HepG2 (cell line): ENCODE measurements at regions not wholly inside any gene's neighbourhood (a gene's known extent, or its start where the extent isn't known, plus 50 kb on each side); places are given as distances from the start of the nearest gene placed in this dataset.

ENCODE experiments used
- ATAC-seq: fragments of 200-7000 bp; cut with Tn5 transposase; 3 replicates; pipeline ENCODE4 v1.9.1; 2020; ENCODE audit warnings: mild to moderate bottlenecking, moderate library complexity
- BruUV-seq: library from RNA; stranded (reverse); fragments of 400-500 nt; replicated peaks from 2 replicates; lab custom pipeline; 2021; lab: Mats Ljungman, UMichigan
- CTCF ChIA-PET: fragments of 300-600 bp; formaldehyde crosslinking; extraction: SDS; loops from one replicate; lab custom pipeline; 2021; ENCODE audit warnings: low total read pairs, inconsistent platforms, low intra/inter-chr PET ratio; lab: Yijun Ruan, JAX
- POLR2A ChIA-PET: fragments of 350-600 bp; sonication (Branson Sonifier 250); formaldehyde crosslinking; loops from one replicate; lab custom pipeline; 2020; ENCODE audit warnings: antibody characterized with exemption, inconsistent platforms; lab: Yijun Ruan, JAX
- DNase-seq: peaks from one replicate; pipeline ENCODE4 v3.0.0-alpha.2; 2015; ENCODE audit warnings: low spot score
- FAIRE-seq: peaks from 3 replicates; lab custom pipeline; 2011; peaks lifted over from hg19 to GRCh38; lab: Jason Lieb, UNC
- H2AFZ ChIP-seq: one replicate; pipeline ENCODE4 v1.6.1; 2011; ENCODE audit warnings: low read length, inconsistent platforms
- H3K27ac ChIP-seq: fragments of 300-600 bp; 3 replicates; pipeline ENCODE4 v1.8.0; 2011; ENCODE audit warnings: mixed run types, mild to moderate bottlenecking, mixed read lengths, low read length, inconsistent platforms; ENCODE audit not compliant: insufficient read depth; ENCODE audit errors: extremely low read length
- H3K27me3 ChIP-seq, 2 experiments: fragments of 200-600 bp in 1 of 2; 2 replicates in 1 of 2; 3 replicates in 1 of 2; pipeline versions ENCODE4 v1.6.0 to v1.8.0; 2011; ENCODE audit warnings: low read length in 2 of 2, mild to moderate bottlenecking in 2 of 2, moderate library complexity in 2 of 2, inconsistent platforms in 1 of 2; ENCODE audit not compliant: insufficient read depth in 2 of 2, control insufficient read depth in 1 of 2
- H3K36me3 ChIP-seq, 2 experiments: fragments of 200-600 bp in 1 of 2; replicated peaks in 1 of 2; 2 replicates in 1 of 2; 3 replicates in 1 of 2; pipeline versions ENCODE4 v1.5.1 to v1.8.0; 2011; ENCODE audit warnings: low read length in 2 of 2, inconsistent platforms in 1 of 2; ENCODE audit not compliant: insufficient read depth in 2 of 2, control insufficient read depth in 1 of 2
- H3K4me1 ChIP-seq: 2 replicates; pipeline ENCODE4 v1.5.1; 2012; ENCODE audit warnings: low read length, inconsistent platforms; ENCODE audit not compliant: insufficient read depth
- H3K4me2 ChIP-seq: 2 replicates; pipeline ENCODE4 v1.6.0; 2011; ENCODE audit warnings: low read depth, low read length, inconsistent platforms
- H3K4me3 ChIP-seq, 3 experiments: fragments of 200-600 bp in 1 of 3; sonication (generic), shearing (Covaris generic) in 1 of 3; replicated peaks in 1 of 3; 2 replicates each; pipeline ENCODE4 v1.5.1; 2011 to 2016; ENCODE audit warnings: low read length in 3 of 3, inconsistent platforms in 2 of 3, low read depth in 2 of 3, mild to moderate bottlenecking in 2 of 3, control low read depth in 1 of 3, mixed read lengths in 1 of 3; ENCODE audit not compliant: insufficient read depth in 1 of 3
- H3K79me2 ChIP-seq: one replicate; pipeline ENCODE4 v1.6.1; 2011; ENCODE audit warnings: low read length, inconsistent platforms; ENCODE audit not compliant: insufficient read depth
- H3K9ac ChIP-seq: 2 replicates; pipeline ENCODE4 v1.6.0; 2011; ENCODE audit warnings: mild to moderate bottlenecking, low read depth, low read length, inconsistent platforms; ENCODE audit not compliant: insufficient read depth
- H3K9me3 ChIP-seq: 2 replicates; pipeline ENCODE4 v1.5.1; 2012; ENCODE audit warnings: mild to moderate bottlenecking, low read length
- H4K20me1 ChIP-seq: 2 replicates; pipeline ENCODE4 v1.6.0; 2011; ENCODE audit warnings: inconsistent platforms, mild to moderate bottlenecking, low read length, moderate library complexity; ENCODE audit not compliant: insufficient read depth
- EP300 ChIP-seq, 3 experiments: sonication (generic) in 1 of 3; formaldehyde crosslinking in 1 of 3; IDR thresholded peaks; 2 replicates each; pipeline versions ENCODE4 v1.5.1 to v1.6.1; 2011 to 2020; ENCODE audit warnings: low read depth in 2 of 3, low read length in 2 of 3, borderline replicate concordance in 1 of 3, improper control_type of control experiment in 1 of 3, mild to moderate bottlenecking in 1 of 3, missing genetic modification reagents in 1 of 3, moderate library complexity in 1 of 3
- GATAD1 ChIP-seq: IDR thresholded peaks from 2 replicates; pipeline ENCODE4 v1.6.1; 2016; ENCODE audit warnings: missing genetic modification reagents, missing compliant biosample characterization
- ISL2 ChIP-seq: sonication (generic); formaldehyde crosslinking; IDR thresholded peaks from 2 replicates; pipeline ENCODE4 v1.5.0; 2020; ENCODE audit warnings: missing genetic modification reagents
- MED13 ChIP-seq: sonication (generic); formaldehyde crosslinking; IDR thresholded peaks from 2 replicates; pipeline ENCODE4 v1.5.0; 2020; ENCODE audit warnings: missing genetic modification reagents
- TRIM22 ChIP-seq: fragments of 450-650 bp; IDR thresholded peaks from 2 replicates; pipeline ENCODE4 v1.6.1; 2017
- ZBTB3 ChIP-seq: sonication (generic); formaldehyde crosslinking; IDR thresholded peaks from 2 replicates; pipeline ENCODE4 v1.4.0; 2020; ENCODE audit warnings: low read depth, mild to moderate bottlenecking, moderate library complexity, missing genetic modification reagents, borderline replicate concordance
- ZNF12 ChIP-seq: sonication (generic); formaldehyde crosslinking; IDR thresholded peaks from 2 replicates; pipeline ENCODE4 v1.5.0; 2020; ENCODE audit warnings: missing genetic modification reagents
- ZNF580 ChIP-seq: IDR thresholded peaks from 2 replicates; pipeline ENCODE4 v1.6.1; 2016; ENCODE audit warnings: low read depth, borderline replicate concordance
- ZNF773 ChIP-seq: sonication (generic); formaldehyde crosslinking; IDR thresholded peaks from 2 replicates; pipeline ENCODE4 v1.4.0; 2020; ENCODE audit warnings: missing genetic modification reagents, borderline replicate concordance
- ZNF83 ChIP-seq: sonication (generic); formaldehyde crosslinking; IDR thresholded peaks from 2 replicates; pipeline ENCODE4 v1.4.0; 2020; ENCODE audit warnings: missing genetic modification reagents, mild to moderate bottlenecking, borderline replicate concordance
- ZNF841 ChIP-seq: sonication (generic); formaldehyde crosslinking; IDR thresholded peaks from 2 replicates; pipeline ENCODE4 v1.8.1; 2023; ENCODE audit warnings: missing genetic modification reagents, borderline replicate concordance
- WGBS: methylation state at CpG from one replicate; pipeline ENCODE4 v1.1.6; 2017; ENCODE audit warnings: low lambda C conversion rate; 5-methylcytosine and 5-hydroxymethylcytosine counted together
- in situ Hi-C: cut with HindIII; loops from 2 replicates; pipeline ENCODE4 v1.10.0; 2017; ENCODE audit warnings: low pct_unique_long_range_greater_than_20kb; ENCODE audit not compliant: extremely low pct_ligation_motif_present
- intact Hi-C: fragments of 100-400 bp; cut with micrococcal nuclease; formaldehyde crosslinking; loops from one replicate; pipeline ENCODE4 v1.10.0; 2022; ENCODE audit not compliant: unreplicated experiment
- TF ChIP-seq, protein P1 (sequence below): sonication (generic); formaldehyde crosslinking; IDR thresholded peaks from 2 replicates; pipeline ENCODE4 v1.4.0; 2020; ENCODE audit warnings: missing genetic modification reagents

DNA sequence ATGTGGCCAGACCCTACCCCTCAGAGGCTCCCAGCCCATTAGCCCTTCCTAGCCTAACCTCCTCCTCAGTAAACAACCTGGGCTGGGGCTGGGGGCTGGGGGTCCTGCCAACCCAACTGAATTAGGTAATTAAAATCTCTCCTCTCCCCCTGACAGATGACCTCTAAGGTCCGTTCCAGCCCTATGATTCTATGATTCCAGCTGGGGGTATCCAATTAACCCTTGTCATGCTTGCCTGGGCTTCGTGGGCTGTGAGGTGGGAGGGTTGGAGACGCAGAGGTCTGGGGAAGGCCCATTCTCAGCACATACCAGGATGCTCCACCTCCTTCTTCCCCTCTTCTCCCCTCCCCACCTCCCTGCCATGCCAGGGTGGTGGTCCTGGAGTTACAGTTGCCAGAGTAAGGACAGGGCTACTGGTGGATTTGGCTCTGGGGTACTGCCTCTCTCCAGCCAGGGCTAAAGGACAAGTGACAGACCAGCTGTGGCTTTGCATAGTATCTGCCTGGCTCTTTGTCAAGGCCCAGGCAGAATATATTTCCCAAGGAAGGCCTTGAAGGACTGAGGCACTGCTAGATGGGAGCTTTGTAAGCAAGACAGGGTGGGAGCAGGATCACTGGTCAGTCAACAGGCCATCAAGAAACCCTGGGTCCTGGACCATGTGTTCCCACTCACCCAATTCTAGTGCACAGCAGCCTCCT is 82.1 kb downstream of the EFNB1 start:
- H3K9ac ChIP-seq, result no peak overlapping the region
- CTCF ChIA-PET, result no interaction called here
- no CpG with 5 or more reads among the region's 3 CpGs for WGBS

GRCh38 chrX:68909945-68910344 is 81.1 kb downstream of the EFNB1 start:
- no peak overlapping the region for H3K27ac ChIP-seq
- H4K20me1 ChIP-seq, result no peaks in the 10 kb centered on the region
- no peak overlapping the region for H2AFZ ChIP-seq
- CTCF ChIA-PET, result no interaction called here
- intact Hi-C loops, result no loop called here
- no peak overlapping the region for H3K4me2 ChIP-seq
- 0 out of 5 replicates have a peak, but pooled peaks cover 0 to 1% of the 10 kb centered on the region in 2 experiments for H3K27me3 ChIP-seq
- H3K4me3 ChIP-seq, result no peak overlapping the region
- H3K36me3 ChIP-seq, result no peaks in the 10 kb centered on the region
- TF ChIP-seq GATAD1 (CRISPR knock-in tag), result no peak
- no peak for TF ChIP-seq TRIM22
- no peak for TF ChIP-seq EP300 (IDR thresholded peaks at IDR 0.05; ENCODE audit: low read depth in 2 of 2, low read length in 2 of 2)
- TF ChIP-seq EP300 (CRISPR knock-in tag; IDR thresholded peaks at IDR 0.05; ENCODE audit: borderline replicate concordance), result no peak
- no peak for TF ChIP-seq MED13 (CRISPR knock-in tag)
- no peak for TF ChIP-seq ISL2 (CRISPR knock-in tag)
- TF ChIP-seq, protein P1, sequence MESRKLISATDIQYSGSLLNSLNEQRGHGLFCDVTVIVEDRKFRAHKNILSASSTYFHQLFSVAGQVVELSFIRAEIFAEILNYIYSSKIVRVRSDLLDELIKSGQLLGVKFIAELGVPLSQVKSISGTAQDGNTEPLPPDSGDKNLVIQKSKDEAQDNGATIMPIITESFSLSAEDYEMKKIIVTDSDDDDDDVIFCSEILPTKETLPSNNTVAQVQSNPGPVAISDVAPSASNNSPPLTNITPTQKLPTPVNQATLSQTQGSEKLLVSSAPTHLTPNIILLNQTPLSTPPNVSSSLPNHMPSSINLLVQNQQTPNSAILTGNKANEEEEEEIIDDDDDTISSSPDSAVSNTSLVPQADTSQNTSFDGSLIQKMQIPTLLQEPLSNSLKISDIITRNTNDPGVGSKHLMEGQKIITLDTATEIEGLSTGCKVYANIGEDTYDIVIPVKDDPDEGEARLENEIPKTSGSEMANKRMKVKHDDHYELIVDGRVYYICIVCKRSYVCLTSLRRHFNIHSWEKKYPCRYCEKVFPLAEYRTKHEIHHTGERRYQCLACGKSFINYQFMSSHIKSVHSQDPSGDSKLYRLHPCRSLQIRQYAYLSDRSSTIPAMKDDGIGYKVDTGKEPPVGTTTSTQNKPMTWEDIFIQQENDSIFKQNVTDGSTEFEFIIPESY (CRISPR knock-in tag), result no peak
- no peak for TF ChIP-seq ZBTB3 (CRISPR knock-in tag)
- no peak for TF ChIP-seq ZNF841 (CRISPR knock-in tag)
- FAIRE-seq, result no peak
- in situ Hi-C loops, result no loop called here
- no CpG with 5 or more reads among the region's 2 CpGs for WGBS
- no peak overlapping the region for H3K9ac ChIP-seq
- no peak for ATAC-seq
- no TSS peak for BruUV-seq
- H3K9me3 ChIP-seq, result no peaks in the 10 kb centered on the region
- no peak for DNase-seq
- no peaks in the 10 kb centered on the region for H3K79me2 ChIP-seq
- POLR2A ChIA-PET, result no interaction called here
- H3K4me1 ChIP-seq, result no peaks in the 10 kb centered on the region

More for the DNA sequence above, 82.1 kb downstream of the EFNB1 start:
- no peak overlapping the region for H2AFZ ChIP-seq
- POLR2A ChIA-PET, result no interaction called here
- no peak overlapping the region for H3K27ac ChIP-seq
- H3K4me1 ChIP-seq, result no peaks in the 10 kb centered on the region
- TF ChIP-seq ZNF773 (CRISPR knock-in tag), result no peak
- TF ChIP-seq ZNF83 (CRISPR knock-in tag), result no peak
- TF ChIP-seq ZNF580 (CRISPR knock-in tag), result no peak
- no peak for TF ChIP-seq ZNF12 (CRISPR knock-in tag)
- H3K4me2 ChIP-seq, result no peak overlapping the region
- no peaks in the 10 kb centered on the region for H4K20me1 ChIP-seq
- H3K9me3 ChIP-seq, result no peaks in the 10 kb centered on the region
- FAIRE-seq (no peak), DNase-seq (no peak), ATAC-seq (no peak)
- H3K4me3 ChIP-seq, result no peak overlapping the region
- no peaks in the 10 kb centered on the region for H3K79me2 ChIP-seq
- intact Hi-C loops, result no loop called here
- in situ Hi-C loops, result no loop called here
- H3K36me3 ChIP-seq, result no peaks in the 10 kb centered on the region
- H3K27me3 ChIP-seq, result 0 out of 5 replicates have a peak, but pooled peaks cover 0 to 1% of the 10 kb centered on the region in 2 experiments
- no TSS peak for BruUV-seq
